ENCODE measurements at regions not wholly inside any gene's neighbourhood (a gene's known extent, or its start where the extent isn't known, plus 50 kb on each side); places are given as distances from the start of the nearest gene placed in this dataset.

DNA sequence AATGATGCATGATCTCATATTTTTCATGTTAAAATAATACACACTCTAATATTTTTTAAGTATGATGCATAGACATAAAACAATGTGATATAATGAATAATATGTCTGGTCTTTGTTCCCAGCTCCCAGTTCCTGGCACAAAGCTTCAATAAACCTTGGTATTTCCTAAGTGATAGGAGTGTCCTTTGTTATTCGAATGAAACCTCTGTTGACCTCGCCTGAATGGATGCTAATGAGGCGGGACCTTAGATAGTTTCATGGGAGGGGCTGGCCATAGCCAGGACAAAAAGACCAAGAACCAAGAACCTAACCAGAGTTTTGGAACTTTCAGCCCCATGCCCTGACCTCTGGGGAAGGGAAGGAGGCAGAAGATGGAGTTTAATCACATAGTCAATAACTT is 257.7 kb upstream of the COPS8 start:
- no peak overlapping the region for H3K27ac Mint-ChIP-seq (ENCODE audit: low read depth, unreplicated experiment)
- CTCF ChIA-PET, result interaction anchor here (0.7 to 1.0 kb wide), 2 partner anchors 11 to 428 kb away, joined by 3 read pairs; no protein-coding TSS in a partner anchor

DNA sequence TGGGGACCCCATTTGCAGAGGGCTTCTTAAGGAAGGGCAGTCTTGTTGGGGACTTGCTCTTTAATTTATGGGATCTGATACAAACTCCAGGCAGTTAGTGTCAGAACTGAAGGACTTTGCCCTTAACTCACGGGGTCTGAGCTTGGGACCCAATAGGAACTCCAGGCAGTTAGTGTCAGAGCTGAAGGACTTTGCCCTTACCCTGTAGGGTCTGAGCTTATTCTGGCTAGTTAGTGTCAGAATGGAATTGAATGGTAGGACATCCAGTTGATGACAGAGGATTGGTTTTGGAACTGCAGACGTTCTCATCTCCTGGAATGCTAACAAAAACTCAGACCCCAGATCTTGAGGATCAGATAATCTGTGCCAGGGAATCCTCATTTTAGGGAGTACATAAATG is 256.9 kb upstream of the COPS8 start:
- BruUV-seq (replicated peaks), result no TSS peak
- POLR2A ChIA-PET, result no interaction called here
- intact Hi-C loops (cut with micrococcal nuclease), result no loop called here
- Mint-ChIP-seq H3K27me3 (ENCODE audit: insufficient read depth, unreplicated experiment) (no peaks in the 10 kb centered on the region), H3K36me3 (ENCODE audit: insufficient read depth, unreplicated experiment) (peaks cover 4% of the 10 kb centered on the region), H3K9me3 (ENCODE audit: unreplicated experiment) (no peaks in the 10 kb centered on the region), H3K4me3 (ENCODE audit: unreplicated experiment) (no peak overlapping the region), H3K27ac (ENCODE audit: low read depth, unreplicated experiment) (no peak overlapping the region), H3K4me1 (ENCODE audit: insufficient read depth, unreplicated experiment) (peaks cover 4% of the 10 kb centered on the region)
- CTCF ChIA-PET, result interaction anchor here (0.7 to 1.0 kb wide), 3 partner anchors 12 to 429 kb away, joined by 3 read pairs; no protein-coding TSS in a partner anchor
- TF ChIP-seq, protein P1, sequence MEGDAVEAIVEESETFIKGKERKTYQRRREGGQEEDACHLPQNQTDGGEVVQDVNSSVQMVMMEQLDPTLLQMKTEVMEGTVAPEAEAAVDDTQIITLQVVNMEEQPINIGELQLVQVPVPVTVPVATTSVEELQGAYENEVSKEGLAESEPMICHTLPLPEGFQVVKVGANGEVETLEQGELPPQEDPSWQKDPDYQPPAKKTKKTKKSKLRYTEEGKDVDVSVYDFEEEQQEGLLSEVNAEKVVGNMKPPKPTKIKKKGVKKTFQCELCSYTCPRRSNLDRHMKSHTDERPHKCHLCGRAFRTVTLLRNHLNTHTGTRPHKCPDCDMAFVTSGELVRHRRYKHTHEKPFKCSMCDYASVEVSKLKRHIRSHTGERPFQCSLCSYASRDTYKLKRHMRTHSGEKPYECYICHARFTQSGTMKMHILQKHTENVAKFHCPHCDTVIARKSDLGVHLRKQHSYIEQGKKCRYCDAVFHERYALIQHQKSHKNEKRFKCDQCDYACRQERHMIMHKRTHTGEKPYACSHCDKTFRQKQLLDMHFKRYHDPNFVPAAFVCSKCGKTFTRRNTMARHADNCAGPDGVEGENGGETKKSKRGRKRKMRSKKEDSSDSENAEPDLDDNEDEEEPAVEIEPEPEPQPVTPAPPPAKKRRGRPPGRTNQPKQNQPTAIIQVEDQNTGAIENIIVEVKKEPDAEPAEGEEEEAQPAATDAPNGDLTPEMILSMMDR (IDR thresholded peaks at IDR 0.05; ENCODE audit: unreplicated experiment), result no peak
- no peak for DNase-seq (ENCODE audit: unreplicated experiment)

More for the DNA sequence above, 257.7 kb upstream of the COPS8 start:
- no TSS peak for BruUV-seq (replicated peaks)
- H3K27me3 Mint-ChIP-seq (ENCODE audit: insufficient read depth, unreplicated experiment), result no peaks in the 10 kb centered on the region
- intact Hi-C loops (cut with micrococcal nuclease), result no loop called here
- DNase-seq (ENCODE audit: unreplicated experiment), result no peak
- peaks cover 5% of the 10 kb centered on the region for H3K4me1 Mint-ChIP-seq (ENCODE audit: insufficient read depth, unreplicated experiment)
- TF ChIP-seq, protein P1 (IDR thresholded peaks at IDR 0.05; ENCODE audit: unreplicated experiment), result no peak
- POLR2A ChIA-PET, result no interaction called here
- H3K4me3 Mint-ChIP-seq (ENCODE audit: unreplicated experiment), result no peak overlapping the region
- no peaks in the 10 kb centered on the region for H3K9me3 Mint-ChIP-seq (ENCODE audit: unreplicated experiment)
- peaks cover 4% of the 10 kb centered on the region for H3K36me3 Mint-ChIP-seq (ENCODE audit: insufficient read depth, unreplicated experiment)

DNA sequence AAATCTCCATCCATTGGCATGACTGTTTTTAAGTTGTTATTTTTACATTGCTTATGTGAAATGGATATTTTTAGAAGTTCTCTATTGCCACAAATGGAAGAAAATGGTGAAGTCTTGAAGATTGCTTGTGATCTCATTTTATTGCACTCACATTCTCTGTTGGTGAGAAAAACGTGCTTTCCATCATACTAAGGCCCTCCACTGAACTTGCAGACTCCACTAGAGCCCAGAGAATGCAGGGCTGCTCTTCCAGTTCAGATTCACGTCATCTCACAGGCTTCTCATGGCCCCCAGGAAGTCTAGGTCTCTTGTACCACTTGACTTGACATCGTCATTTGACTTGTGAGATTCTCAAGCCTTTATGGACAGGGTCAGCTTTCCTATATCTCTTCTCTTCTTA is 254.8 kb upstream of the COPS8 start:
- Mint-ChIP-seq H3K27me3 (ENCODE audit: insufficient read depth, unreplicated experiment) (no peaks in the 10 kb centered on the region), H3K9me3 (ENCODE audit: unreplicated experiment) (no peaks in the 10 kb centered on the region), H3K36me3 (ENCODE audit: insufficient read depth, unreplicated experiment) (peaks cover 4% of the 10 kb centered on the region), H3K4me1 (ENCODE audit: insufficient read depth, unreplicated experiment) (no peaks in the 10 kb centered on the region), H3K27ac (ENCODE audit: low read depth, unreplicated experiment) (no peak overlapping the region), H3K4me3 (ENCODE audit: unreplicated experiment) (no peak overlapping the region)
- CTCF ChIA-PET, result no interaction called here
- intact Hi-C loops (cut with micrococcal nuclease), result no loop called here
- BruUV-seq (replicated peaks), result no TSS peak
- DNase-seq (ENCODE audit: unreplicated experiment), result no peak
- TF ChIP-seq, protein P1 (IDR thresholded peaks at IDR 0.05; ENCODE audit: unreplicated experiment), result no peak
- POLR2A ChIA-PET, result no interaction called here

DNA sequence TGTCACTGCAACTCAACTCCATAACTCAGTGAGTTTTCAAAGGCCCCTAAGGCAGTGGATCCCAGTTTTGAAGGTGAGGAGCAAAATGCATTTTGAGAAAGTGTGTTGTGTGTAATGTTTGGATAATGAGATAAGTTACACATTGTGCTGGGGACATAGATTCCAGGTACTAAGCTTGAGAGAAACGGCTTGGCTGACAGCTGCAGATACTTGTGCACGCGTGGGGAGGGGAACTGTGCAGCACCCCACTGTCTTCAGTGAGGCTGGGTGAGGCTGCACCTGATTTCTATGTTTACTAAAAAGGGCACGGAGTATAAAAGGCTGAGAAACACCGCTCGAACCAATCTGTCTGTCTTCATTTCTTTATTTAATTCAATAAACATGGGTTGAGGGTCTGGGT is 254.0 kb upstream of the COPS8 start:
- ChIA-PET POLR2A (no interaction called here), CTCF (no interaction called here)
- BruUV-seq (replicated peaks), result no TSS peak
- Mint-ChIP-seq H3K27ac (ENCODE audit: low read depth, unreplicated experiment) (no peak overlapping the region), H3K4me3 (ENCODE audit: unreplicated experiment) (no peak overlapping the region), H3K36me3 (ENCODE audit: insufficient read depth, unreplicated experiment) (peaks cover 4% of the 10 kb centered on the region), H3K27me3 (ENCODE audit: insufficient read depth, unreplicated experiment) (no peaks in the 10 kb centered on the region), H3K4me1 (ENCODE audit: insufficient read depth, unreplicated experiment) (no peaks in the 10 kb centered on the region), H3K9me3 (ENCODE audit: unreplicated experiment) (no peaks in the 10 kb centered on the region)
- TF ChIP-seq, protein P1 (IDR thresholded peaks at IDR 0.05; ENCODE audit: unreplicated experiment), result no peak
- DNase-seq (ENCODE audit: unreplicated experiment), result no peak
- intact Hi-C loops (cut with micrococcal nuclease), result no loop called here

Data from MCF 10A (cell line).